Stimulated activated CD8-positive, alpha-beta memory T cell treated with anti-CD3 and anti-CD28 coated beads, Interleukin-4, amount 100 ng/mL, for 24 hours (primary cell): ENCODE measurements at regions not wholly inside any gene's neighbourhood (a gene's known extent, or its start where the extent isn't known, plus 50 kb on each side); places are given as distances from the start of the nearest gene placed in this dataset.

Experiments
- DNase-seq: peaks from one replicate; pipeline ENCODE4 v3.0.0-alpha.2; 2020; ENCODE audit warnings: low read depth

GRCh38 chr12:93134175-93134890, 205.2 kb upstream of the EEA1 start:
- no peak for DNase-seq

DNA sequence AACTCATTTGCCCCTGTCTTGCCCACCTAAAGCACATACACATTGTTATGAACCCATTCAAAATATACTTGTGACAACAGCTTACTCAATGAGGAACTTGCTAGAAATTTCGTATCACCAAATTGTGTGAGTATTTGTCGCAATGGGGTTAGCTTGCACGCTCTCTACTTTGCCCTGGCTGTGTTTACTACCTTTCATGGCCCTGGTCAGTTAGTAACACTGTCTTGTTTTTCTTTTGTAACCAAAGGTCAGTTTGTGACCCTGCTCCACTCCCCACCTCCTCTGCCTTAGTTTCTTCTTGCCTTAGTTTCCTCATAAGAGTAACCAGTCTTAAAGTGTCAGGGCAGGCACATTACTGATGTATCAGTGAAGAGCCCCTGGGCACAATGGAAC, 205.8 kb upstream of the EEA1 start:
- DNase-seq: no peak

DNA sequence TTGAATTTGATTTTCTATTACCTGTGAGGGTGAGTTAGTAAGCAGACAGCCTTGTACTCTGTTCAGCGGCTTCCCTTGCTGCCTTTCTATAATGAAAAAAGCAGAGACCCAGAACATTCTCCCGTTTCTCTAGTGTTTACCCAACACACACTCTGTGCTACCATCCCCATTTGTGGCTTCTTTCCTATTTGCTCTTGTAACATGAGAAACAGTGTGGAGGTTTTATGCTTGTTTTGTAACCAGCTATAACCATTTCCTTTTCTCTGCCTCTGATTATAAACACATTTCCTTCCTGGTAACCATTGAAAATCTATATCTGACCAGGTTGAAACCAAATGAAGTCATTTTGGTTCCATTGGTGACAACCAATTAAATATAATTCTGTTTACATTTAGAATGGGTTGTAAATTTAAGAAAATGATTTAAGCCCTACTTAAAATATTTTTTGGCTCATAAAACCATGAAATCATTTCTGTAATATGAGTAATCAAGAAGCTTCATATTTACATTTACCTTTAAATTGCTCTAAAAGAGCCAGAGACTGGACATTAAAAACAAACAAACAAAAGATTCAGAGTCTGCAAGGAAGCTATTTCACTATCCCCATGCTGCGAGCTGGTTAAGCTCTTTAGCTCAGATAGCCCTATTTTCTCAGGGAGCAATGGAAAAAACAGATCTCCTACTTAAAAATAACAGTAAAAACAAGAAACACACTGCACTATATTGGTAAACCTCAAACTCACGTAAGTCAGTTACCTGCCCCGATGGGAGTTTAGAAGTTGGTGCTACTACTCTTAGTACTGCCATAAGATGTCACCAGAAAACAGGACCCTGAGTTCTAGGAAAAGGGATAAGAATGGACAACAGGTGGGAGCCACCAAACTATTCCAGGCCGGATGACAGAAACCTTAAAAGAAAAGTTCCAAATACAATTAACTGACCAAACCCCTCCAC, 206.5 kb upstream of the EEA1 start:
- no peak for DNase-seq

GRCh38 chr12:93136253-93137055, 207.4 kb upstream of the EEA1 start:
- DNase-seq: no peak

DNA sequence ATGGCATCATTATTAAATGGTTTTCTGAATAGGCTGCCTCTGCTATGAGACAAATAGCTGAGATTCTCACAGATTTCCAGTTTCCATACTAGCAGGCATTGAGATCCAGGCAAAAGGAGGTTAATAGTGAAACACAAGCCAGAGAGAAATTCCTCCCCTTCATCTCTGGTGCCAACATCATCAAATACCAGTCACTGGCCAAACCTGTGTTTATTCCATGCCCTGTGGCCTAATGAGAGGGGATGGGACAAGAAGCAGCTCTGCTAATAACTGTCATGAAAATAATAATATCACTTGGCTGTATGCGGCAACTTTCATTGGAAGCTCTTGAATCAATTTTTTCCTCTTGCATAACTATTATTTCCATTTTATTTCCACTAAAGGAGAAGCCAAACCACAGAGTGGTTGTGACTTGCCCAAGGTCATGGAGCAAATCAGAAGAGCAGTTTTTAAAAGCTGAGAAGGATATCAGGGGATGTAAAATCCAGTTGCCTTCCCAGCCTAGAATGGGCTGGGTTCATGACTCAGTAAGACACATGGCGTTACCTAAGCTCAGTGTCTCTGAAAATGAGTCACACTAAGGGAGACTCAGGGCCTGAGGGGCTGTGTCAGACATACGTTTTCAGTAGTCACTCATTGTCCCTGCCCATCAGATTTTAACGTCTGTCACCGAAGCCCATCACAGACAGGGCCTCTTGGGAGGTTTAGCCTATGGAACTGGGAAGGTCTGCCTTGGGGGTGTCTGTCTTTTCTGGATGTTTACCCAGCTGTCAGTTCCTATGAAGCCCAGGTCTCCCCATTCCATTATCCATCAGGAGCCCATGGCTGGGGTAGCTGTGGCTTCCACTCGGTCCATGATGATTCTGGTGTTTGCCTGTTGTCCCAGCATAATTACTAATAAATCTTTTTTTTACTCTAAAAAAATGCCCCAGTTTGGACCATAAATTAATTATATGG, 208.8 kb upstream of the EEA1 start:
- no peak for DNase-seq

DNA sequence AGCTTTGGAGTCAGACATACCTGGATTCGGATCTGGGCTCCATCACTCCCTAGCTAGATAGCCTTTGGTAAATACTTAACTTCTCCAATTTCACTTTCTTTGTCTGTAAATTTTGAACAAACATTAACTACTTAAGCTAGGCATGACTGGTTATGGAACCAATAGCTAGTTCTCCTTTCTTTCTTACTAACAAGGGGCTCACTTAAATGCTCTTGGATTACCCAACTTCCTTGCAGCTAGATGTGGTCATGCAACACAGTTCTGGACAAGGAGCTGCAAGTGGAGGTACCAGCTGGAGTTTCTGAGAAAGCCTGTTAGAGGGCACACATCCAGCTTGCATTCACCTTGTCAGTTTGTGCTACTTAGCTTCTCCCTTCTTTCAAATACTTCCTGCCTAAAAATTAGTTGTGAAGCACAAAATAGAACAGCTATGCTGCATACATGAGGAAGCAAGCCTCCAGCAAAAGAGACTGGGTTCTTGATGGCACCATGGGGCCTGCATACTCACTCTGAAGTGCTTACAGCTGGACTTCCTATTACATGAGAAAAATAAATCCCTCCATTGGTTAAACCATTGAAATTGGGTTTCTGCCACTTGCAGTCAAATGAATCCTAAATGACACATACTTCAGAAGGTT, 210.1 kb upstream of the EEA1 start:
- DNase-seq: no peak

DNA sequence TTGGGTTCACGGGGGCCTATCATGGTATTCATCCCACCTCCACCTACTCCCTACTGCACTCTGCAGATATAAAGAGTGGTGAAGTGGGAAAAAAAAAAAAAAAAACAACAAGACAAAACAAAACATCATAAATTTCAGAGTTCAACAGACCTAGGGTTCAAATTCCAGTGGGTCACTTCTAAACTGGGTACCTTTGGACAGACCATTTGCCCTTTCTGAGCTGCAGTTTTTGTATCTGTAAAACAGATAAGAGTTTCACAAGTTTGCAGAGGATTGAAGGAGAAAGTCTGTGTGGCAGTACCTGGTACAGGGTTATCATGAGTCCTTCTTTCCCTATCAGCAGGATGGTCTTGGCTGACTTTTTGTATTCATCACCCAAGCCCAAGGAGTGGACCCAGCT, 211.2 kb upstream of the EEA1 start:
- DNase-seq: no peak

- DNase-seq: no peak
These were observed 211.7 kb upstream of the EEA1 start for GRCh38 chr12:93140801-93141200.

DNA sequence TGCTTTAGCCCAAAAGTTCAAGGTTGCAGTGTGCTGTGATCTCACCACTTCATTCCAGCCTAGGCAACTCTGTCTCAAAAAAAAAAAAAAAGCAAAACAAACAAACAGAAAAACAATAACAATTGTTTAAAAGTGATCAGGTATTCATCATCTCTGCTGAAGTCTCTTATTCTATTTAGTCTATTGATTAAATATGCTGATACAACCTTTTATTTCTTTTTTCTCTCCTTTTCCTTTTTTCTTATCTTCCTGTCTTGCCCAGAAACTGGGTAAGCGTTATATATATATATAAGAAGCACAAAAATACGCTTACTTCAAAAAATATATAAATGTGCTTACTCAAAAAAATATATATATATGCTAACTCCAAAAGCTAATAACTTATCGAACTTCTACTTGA, 213.8 kb upstream of the EEA1 start:
- no peak for DNase-seq

- no peak for DNase-seq
These were observed 215.0 kb upstream of the EEA1 start for GRCh38 chr12:93144109-93144508.

- DNase-seq: no peak
These were observed 216.0 kb upstream of the EEA1 start for GRCh38 chr12:93145086-93145485.

GRCh38 chr12:93146263-93146939, 217.3 kb upstream of the EEA1 start:
- DNase-seq: no peak

- no peak for DNase-seq
These were observed 217.9 kb upstream of the EEA1 start for GRCh38 chr12:93146970-93147369.

DNA sequence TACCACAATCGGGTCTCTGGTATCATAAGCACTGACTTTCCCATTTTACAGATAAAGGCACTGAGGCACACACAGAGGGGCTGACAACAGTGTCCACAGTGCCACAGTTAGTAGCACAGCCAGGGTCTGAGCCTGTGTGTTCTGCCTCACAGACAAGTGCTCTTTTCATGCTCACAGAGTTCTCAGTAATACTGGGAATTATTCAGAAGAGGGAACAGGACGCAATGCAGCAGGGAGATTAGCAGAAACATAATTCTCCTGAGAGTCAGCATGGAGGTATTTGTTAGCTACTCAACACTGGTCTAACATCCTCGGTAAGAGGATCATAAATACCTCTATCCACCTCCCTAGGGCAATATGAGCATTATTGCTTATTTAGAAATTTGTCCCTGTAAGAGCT, 219.3 kb upstream of the EEA1 start:
- no peak for DNase-seq

- no peak for DNase-seq
These were observed 220.1 kb upstream of the EEA1 start for GRCh38 chr12:93149229-93149628.

GRCh38 chr12:93151079-93151762, 222.1 kb upstream of the EEA1 start:
- DNase-seq: no peak

DNA sequence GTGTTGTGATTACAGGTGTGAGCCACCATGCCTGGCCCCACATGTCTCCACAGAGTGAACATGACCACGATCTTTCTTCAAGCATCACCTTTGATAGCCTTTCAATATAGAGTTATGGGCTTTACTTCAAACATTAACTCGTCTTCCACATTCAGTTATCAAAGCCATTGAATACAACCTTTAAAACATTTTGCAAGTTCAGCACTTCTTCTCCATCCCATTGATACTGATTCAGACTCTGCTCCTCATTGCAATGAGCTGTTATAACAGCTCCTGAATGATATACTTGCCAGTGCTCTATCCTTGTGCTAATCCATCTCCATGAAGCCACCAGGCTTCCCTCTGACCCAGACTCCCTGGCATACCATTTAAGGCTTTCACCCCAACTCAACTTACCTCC, 223.5 kb upstream of the EEA1 start:
- no peak for DNase-seq

DNA sequence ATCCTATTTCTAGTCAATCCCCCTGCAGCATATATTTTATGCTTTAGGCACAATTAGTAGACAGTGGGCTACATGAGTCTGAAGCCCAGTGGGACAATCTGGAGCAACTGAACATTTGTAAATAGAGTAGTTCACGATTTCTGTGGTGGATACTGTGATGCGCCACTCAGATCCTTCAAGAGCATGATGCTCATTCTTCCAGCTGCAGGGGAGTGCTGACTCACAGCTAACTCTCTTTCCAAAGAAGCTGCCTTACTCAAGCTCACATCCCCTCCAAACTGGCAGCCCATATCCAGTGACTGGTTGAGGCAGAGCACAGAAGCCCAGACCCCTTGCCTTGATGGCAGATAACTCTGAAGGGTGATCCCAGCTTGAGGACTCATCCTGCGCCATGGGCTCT, 224.2 kb upstream of the EEA1 start:
- DNase-seq: no peak

DNA sequence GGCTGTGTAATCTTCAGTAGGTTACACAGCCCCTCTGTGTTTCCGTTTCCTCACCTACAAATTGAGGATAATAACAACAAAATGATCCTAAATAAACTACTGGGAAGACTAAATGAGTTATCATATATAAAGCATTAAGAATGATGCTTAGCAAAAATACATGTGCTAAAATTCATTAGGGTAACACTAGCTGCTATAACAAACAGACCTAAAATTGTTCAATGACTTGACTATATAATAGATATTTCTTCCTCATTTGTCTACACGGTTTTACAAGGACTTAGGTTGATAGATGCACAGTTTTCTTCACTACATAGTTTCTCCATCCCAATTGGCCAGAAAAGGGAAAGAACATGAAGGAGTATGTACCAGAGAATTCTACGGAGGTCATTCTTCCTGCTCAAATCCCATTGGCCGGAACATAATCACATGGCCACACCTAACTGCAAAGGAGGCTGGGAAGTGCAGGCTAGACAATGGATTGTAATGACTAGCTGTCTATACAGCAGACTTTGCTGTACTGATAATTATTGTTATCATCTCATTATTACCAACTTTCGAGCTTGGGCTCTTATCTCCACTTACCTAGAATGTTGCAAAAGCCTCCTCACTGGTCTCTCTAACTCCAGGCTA, 223.5 kb upstream of the NUDT4 start:
- no peak for DNase-seq
